ENCODE measurements at regions not wholly inside any gene's neighbourhood (a gene's known extent, or its start where the extent isn't known, plus 50 kb on each side); places are given as distances from the start of the nearest gene placed in this dataset.
"Not testable (repeated sequence)": the region's sequence is repeated elsewhere in the genome, so short reads cannot be mapped to it uniquely, and the experiment has no call there.

- Mint-ChIP-seq H3K4me3 (ENCODE audit: low read depth) (no peak overlapping the region), H3K27me3 (peaks cover 3% of the 10 kb centered on the region), H3K9me3 (ENCODE audit: low read depth) (peaks cover 23% of the 10 kb centered on the region), H3K4me1 (ENCODE audit: low read depth) (peaks cover 7% of the 10 kb centered on the region), H3K36me3 (ENCODE audit: insufficient read depth) (peaks cover 2% of the 10 kb centered on the region), H3K27ac (no peak overlapping the region)
- no peak for DNase-seq (ENCODE audit: low spot score, unreplicated experiment)
- TF ChIP-seq CTCF (IDR thresholded peaks at IDR 0.05; ENCODE audit: unreplicated experiment) = no peak
Measured at GRCh38 chr2:116979916-116980764, 834.4 kb upstream of the DDX18 start.

DNA sequence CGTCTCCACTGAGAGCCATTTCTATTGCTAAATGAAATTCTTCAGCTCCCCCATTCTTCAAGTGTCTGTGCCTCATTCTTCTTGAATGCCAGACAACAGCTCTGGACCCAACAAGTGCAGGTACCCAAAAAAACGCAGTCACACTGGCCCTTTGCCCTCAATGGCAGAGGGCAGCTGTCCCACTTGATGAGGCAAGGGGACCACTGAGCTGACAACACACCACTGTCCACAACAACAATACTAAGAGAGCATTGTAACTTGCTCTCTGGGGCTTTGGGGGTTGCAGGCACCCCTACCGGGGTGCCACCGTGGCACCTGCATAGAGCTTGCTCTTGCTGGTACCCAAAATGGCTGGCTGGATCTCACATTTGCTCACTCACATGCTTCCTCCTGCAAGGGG, 827.0 kb upstream of the DDX18 start:
- DNase-seq (ENCODE audit: low spot score, unreplicated experiment) = no peak
- Mint-ChIP-seq H3K27ac (no peak overlapping the region), H3K27me3 (no peaks in the 10 kb centered on the region), H3K4me3 (ENCODE audit: low read depth) (no peak overlapping the region), H3K4me1 (ENCODE audit: low read depth) (peaks cover 2% of the 10 kb centered on the region), H3K36me3 (ENCODE audit: insufficient read depth) (peaks cover 4% of the 10 kb centered on the region), H3K9me3 (ENCODE audit: low read depth) (peaks cover 23% of the 10 kb centered on the region)
- no peak for TF ChIP-seq CTCF (IDR thresholded peaks at IDR 0.05; ENCODE audit: unreplicated experiment)

GRCh38 chr2:116988303-116988702, 826.2 kb upstream of the DDX18 start:
- no peak for TF ChIP-seq CTCF (IDR thresholded peaks at IDR 0.05; ENCODE audit: unreplicated experiment)
- Mint-ChIP-seq H3K4me3 (ENCODE audit: low read depth) (no peak overlapping the region), H3K27ac (no peak overlapping the region), H3K27me3 (no peaks in the 10 kb centered on the region), H3K4me1 (ENCODE audit: low read depth) (peaks cover 2% of the 10 kb centered on the region), H3K36me3 (ENCODE audit: insufficient read depth) (peaks cover 4% of the 10 kb centered on the region), H3K9me3 (ENCODE audit: low read depth) (peaks cover 19% of the 10 kb centered on the region)
- no peak for DNase-seq (ENCODE audit: low spot score, unreplicated experiment)

GRCh38 chr2:117019357-117019756, 795.1 kb upstream of the DDX18 start:
- no peaks in the 10 kb centered on the region for H3K27me3 Mint-ChIP-seq
- no peak overlapping the region for H3K4me3 Mint-ChIP-seq (ENCODE audit: low read depth)
- no peaks in the 10 kb centered on the region for H3K9me3 Mint-ChIP-seq (ENCODE audit: low read depth)
- no peak for DNase-seq (ENCODE audit: low spot score, unreplicated experiment)
- H3K27ac Mint-ChIP-seq = no peak overlapping the region
- no peak for TF ChIP-seq CTCF (IDR thresholded peaks at IDR 0.05; ENCODE audit: unreplicated experiment)
- H3K36me3 Mint-ChIP-seq (ENCODE audit: insufficient read depth) = peaks cover 1% of the 10 kb centered on the region
- peaks cover 3% of the 10 kb centered on the region for H3K4me1 Mint-ChIP-seq (ENCODE audit: low read depth)

GRCh38 chr2:117027646-117028045, 786.8 kb upstream of the DDX18 start:
- no peak for TF ChIP-seq CTCF (IDR thresholded peaks at IDR 0.05; ENCODE audit: unreplicated experiment)
- Mint-ChIP-seq H3K27me3 (no peaks in the 10 kb centered on the region), H3K27ac (no peak overlapping the region), H3K4me3 (ENCODE audit: low read depth) (no peak overlapping the region), H3K4me1 (ENCODE audit: low read depth) (no peaks in the 10 kb centered on the region), H3K9me3 (ENCODE audit: low read depth) (peaks cover 2% of the 10 kb centered on the region), H3K36me3 (ENCODE audit: insufficient read depth) (no peaks in the 10 kb centered on the region)
- DNase-seq (ENCODE audit: low spot score, unreplicated experiment) = no peak

DNA sequence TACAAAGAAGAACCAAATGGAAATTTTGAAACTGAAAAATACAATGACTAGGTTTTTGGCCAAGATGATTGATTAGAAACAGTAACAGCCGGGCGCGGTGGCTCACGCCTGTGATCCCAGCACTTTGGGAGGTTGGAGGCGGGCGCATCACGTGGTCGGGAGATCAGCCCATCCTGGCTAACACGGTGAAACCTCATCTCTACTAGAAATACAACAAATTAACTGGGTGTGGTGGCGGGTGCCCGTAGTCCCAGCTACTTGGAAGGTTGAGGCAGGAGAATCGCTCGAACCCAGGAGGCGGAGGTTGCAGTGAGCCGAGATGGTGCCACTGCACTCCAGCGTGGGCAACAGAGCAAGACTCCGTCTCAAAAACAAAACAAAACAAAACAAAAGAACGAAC, 785.8 kb upstream of the DDX18 start:
- not testable (repeated sequence) for H3K27me3 Mint-ChIP-seq; H3K4me3 Mint-ChIP-seq (ENCODE audit: low read depth); DNase-seq (ENCODE audit: low spot score, unreplicated experiment); H3K27ac Mint-ChIP-seq; H3K4me1 Mint-ChIP-seq (ENCODE audit: low read depth); H3K36me3 Mint-ChIP-seq (ENCODE audit: insufficient read depth); H3K9me3 Mint-ChIP-seq (ENCODE audit: low read depth)
